Lower leg skin (tissue), 3 donors: ENCODE measurements at regions not wholly inside any gene's neighbourhood (a gene's known extent, or its start where the extent isn't known, plus 50 kb on each side); places are given as distances from the start of the nearest gene placed in this dataset.

Experiments
- POLR2A ChIP-seq, 2 donors: fragments of 450-650 bp; IDR thresholded peaks; one replicate each; pipeline ENCODE4 v1.6.1; 2016 to 2017; ENCODE audit warnings: antibody characterized with exemption in 2 of 2, mild to moderate bottlenecking in 1 of 2, moderate library complexity in 1 of 2
- TF ChIP-seq, protein P1 (sequence below), 3 donors: fragments of 450-650 bp; IDR thresholded peaks; one replicate each; pipeline ENCODE4 v1.5.1; 2016; ENCODE audit warnings: antibody characterized with exemption in 3 of 3, mild to moderate bottlenecking in 3 of 3, moderate library complexity in 2 of 3

DNA sequence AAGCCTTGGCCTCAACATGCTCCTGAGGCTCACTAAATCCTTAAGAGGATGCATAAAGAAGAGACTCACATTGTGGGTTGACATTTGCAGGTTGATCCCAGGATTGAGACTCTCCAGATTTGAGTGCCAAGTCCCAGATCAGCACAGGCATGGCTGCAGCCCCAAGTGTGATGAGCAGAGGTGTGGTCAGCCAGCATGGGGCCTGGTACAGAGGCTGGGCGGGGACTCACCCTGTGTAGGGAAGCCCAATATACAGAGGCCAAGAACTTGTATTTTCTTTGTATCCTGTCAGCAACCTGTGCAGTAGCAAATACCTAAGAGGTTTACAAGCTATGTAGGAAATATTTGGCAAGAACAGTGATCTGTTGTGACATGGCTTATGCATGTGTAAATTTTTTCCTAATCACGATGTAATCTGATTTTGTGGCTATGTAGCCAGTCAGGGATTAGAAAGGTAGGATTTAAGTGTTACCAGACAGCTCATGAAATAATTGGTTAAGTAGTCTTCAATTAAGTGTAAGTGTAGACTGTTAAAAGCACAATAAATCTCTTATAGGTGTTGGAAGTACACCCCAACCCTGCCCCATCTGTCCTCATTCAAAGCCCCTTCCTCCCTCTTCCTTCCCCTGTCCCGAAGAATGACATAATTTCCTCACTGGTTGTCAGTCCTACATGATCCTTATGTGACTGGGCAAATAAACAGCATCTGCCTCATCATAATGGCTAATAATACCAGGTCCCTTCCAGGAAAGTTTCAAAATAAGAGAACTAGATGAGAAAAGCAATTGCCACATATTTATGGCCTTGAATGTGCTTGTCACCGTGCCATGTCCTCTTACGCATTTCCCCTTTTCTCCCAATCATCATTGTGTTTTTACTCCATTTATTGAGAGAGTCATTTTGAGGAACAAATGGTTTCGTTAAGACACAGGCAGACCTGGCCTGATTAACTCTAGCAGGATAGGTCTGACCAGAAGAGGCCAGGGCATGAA, 120.9 kb downstream of the HLX start:
- TF ChIP-seq POLR2A (IDR thresholded peaks at IDR 0.05): no peak
- TF ChIP-seq, protein P1, sequence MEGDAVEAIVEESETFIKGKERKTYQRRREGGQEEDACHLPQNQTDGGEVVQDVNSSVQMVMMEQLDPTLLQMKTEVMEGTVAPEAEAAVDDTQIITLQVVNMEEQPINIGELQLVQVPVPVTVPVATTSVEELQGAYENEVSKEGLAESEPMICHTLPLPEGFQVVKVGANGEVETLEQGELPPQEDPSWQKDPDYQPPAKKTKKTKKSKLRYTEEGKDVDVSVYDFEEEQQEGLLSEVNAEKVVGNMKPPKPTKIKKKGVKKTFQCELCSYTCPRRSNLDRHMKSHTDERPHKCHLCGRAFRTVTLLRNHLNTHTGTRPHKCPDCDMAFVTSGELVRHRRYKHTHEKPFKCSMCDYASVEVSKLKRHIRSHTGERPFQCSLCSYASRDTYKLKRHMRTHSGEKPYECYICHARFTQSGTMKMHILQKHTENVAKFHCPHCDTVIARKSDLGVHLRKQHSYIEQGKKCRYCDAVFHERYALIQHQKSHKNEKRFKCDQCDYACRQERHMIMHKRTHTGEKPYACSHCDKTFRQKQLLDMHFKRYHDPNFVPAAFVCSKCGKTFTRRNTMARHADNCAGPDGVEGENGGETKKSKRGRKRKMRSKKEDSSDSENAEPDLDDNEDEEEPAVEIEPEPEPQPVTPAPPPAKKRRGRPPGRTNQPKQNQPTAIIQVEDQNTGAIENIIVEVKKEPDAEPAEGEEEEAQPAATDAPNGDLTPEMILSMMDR (IDR thresholded peaks at IDR 0.05): no peak
